Keratinocyte (primary cell): ENCODE measurements at regions not wholly inside any gene's neighbourhood (a gene's known extent, or its start where the extent isn't known, plus 50 kb on each side); places are given as distances from the start of the nearest gene placed in this dataset.

Source experiments
- DNase-seq: peaks from one replicate; pipeline ENCODE4 v3.0.0-alpha.2; 2011; ENCODE audit warnings: low read depth, missing footprints, low spot score
- FAIRE-seq: peaks from 2 replicates; lab custom pipeline; 2011; peaks lifted over from hg19 to GRCh38; lab: Jason Lieb, UNC
- H2AFZ ChIP-seq: 2 replicates; pipeline ENCODE4 v1.6.0; 2012; ENCODE audit warnings: low read length, control low read depth, inconsistent platforms; ENCODE audit not compliant: control insufficient read depth
- H3K27ac ChIP-seq: 2 replicates; pipeline ENCODE4 v1.5.1; 2011; ENCODE audit warnings: low read length; ENCODE audit not compliant: control insufficient read depth, insufficient read depth
- H3K27me3 ChIP-seq: 3 replicates; pipeline ENCODE4 v1.6.0; 2011; ENCODE audit warnings: low read length; ENCODE audit not compliant: control insufficient read depth, insufficient read depth; ENCODE audit errors: extremely low read depth
- H3K36me3 ChIP-seq, 2 experiments: 2 replicates in 1 of 2; 3 replicates in 1 of 2; pipeline ENCODE4 v1.5.1; 2011; ENCODE audit warnings: low read length in 2 of 2, mild to moderate bottlenecking in 1 of 2; ENCODE audit not compliant: control insufficient read depth in 2 of 2, insufficient read depth in 2 of 2; ENCODE audit errors: extremely low read depth in 1 of 2
- H3K4me1 ChIP-seq: 3 replicates; pipeline ENCODE4 v1.5.1; 2011; ENCODE audit warnings: low read length; ENCODE audit not compliant: control insufficient read depth, insufficient read depth; ENCODE audit errors: extremely low read depth
- H3K4me2 ChIP-seq: 3 replicates; pipeline ENCODE4 v1.6.0; 2011; ENCODE audit warnings: low read depth, low read length; ENCODE audit not compliant: control insufficient read depth, insufficient read depth; ENCODE audit errors: extremely low read depth
- H3K4me3 ChIP-seq, 3 experiments: fragments of 200-600 bp in 1 of 3; sonication (generic) in 1 of 3; 2 replicates in 2 of 3; 3 replicates in 1 of 3; pipeline ENCODE4 v1.5.1; 2011 to 2016; ENCODE audit warnings: low read length in 3 of 3, mild to moderate bottlenecking in 3 of 3, control low read depth in 2 of 3, inconsistent platforms in 1 of 3, low read depth in 1 of 3, mixed read lengths in 1 of 3, mixed run types in 1 of 3, moderate library complexity in 1 of 3; ENCODE audit not compliant: control insufficient read depth in 2 of 3, insufficient read depth in 2 of 3; ENCODE audit errors: extremely low read depth in 1 of 3
- H3K79me2 ChIP-seq: 2 replicates; pipeline ENCODE4 v1.6.0; 2012; ENCODE audit warnings: low read length; ENCODE audit not compliant: control insufficient read depth, insufficient read depth
- H3K9ac ChIP-seq: 3 replicates; pipeline ENCODE4 v1.6.0; 2011; ENCODE audit warnings: low read length; ENCODE audit not compliant: control insufficient read depth, insufficient read depth; ENCODE audit errors: extremely low read depth
- H3K9me1 ChIP-seq: 3 replicates; pipeline ENCODE4 v1.6.0; 2011; ENCODE audit warnings: low read length; ENCODE audit not compliant: control insufficient read depth, insufficient read depth; ENCODE audit errors: extremely low read depth
- H3K9me3 ChIP-seq: 2 replicates; pipeline ENCODE4 v1.5.1; 2012; ENCODE audit warnings: low read depth, low read length; ENCODE audit not compliant: control insufficient read depth
- H4K20me1 ChIP-seq: 3 replicates; pipeline ENCODE4 v1.6.0; 2011; ENCODE audit warnings: low read length; ENCODE audit not compliant: control insufficient read depth, insufficient read depth; ENCODE audit errors: extremely low read depth
- EZH2 ChIP-seq: IDR thresholded peaks from one replicate; pipeline ENCODE4 v1.6.1; 2012; ENCODE audit warnings: inconsistent platforms, mild to moderate bottlenecking, low read length, moderate library complexity
- dilution Hi-C: fragments of 300-500 bp; cut with MboI; formaldehyde crosslinking; loops from one replicate; pipeline ENCODE4 v1.7.0; 2020; ENCODE audit warnings: low sequenced_read_pairs; ENCODE audit not compliant: extremely low pct_ligation_motif_present
- TF ChIP-seq, protein P1 (sequence below), 3 experiments: IDR thresholded peaks in 1 of 3; conservative IDR thresholded peaks in 1 of 3; optimal IDR thresholded peaks in 1 of 3; 2 replicates in 2 of 3; 3 replicates in 1 of 3; pipeline versions ENCODE3 to v1.5.1; 2011; ENCODE audit warnings: low read length in 3 of 3, mild to moderate bottlenecking in 3 of 3, moderate library complexity in 2 of 3, control low read depth in 1 of 3, inconsistent platforms in 1 of 3; ENCODE audit not compliant: insufficient read depth in 2 of 3; ENCODE audit errors: extremely low read depth in 1 of 3

DNA sequence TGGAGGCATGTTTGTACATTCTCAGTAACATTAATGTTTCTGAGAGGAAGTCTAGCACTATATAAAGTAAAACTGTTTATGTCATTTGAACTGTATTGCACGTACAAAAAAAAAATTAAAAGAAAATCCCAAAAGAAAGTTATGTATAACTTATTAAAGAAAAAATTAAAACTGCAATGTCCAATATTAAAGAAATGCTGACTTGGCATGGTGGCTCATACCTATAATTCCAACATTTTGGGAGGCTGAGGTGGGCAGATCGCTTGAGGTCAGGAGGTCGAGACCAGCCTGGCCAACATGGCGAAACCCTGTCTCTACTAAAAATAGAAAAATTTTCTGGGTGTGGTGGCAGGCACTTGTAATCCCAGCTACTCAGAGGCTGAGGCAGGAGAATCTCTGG is 178.7 kb upstream of the VIPR2 start:
- no peaks in the 10 kb centered on the region for H3K9me1 ChIP-seq
- peaks cover 14% of the 10 kb centered on the region for H3K4me1 ChIP-seq
- no peaks in the 10 kb centered on the region for H4K20me1 ChIP-seq
- H3K4me2 ChIP-seq, result no peak overlapping the region
- dilution Hi-C loops, result no loop called here
- H2AFZ ChIP-seq, result no peak overlapping the region
- no peaks in the 10 kb centered on the region for H3K79me2 ChIP-seq
- no peaks in the 10 kb centered on the region for H3K27me3 ChIP-seq
- DNase-seq, result no peak
- H3K27ac ChIP-seq, result no peak overlapping the region
- H3K36me3 ChIP-seq, result no peaks in the 10 kb centered on the region
- no peak overlapping the region for H3K4me3 ChIP-seq
- no peaks in the 10 kb centered on the region for H3K9me3 ChIP-seq
- no peak for FAIRE-seq
- TF ChIP-seq EZH2, result no peak
- TF ChIP-seq, protein P1, sequence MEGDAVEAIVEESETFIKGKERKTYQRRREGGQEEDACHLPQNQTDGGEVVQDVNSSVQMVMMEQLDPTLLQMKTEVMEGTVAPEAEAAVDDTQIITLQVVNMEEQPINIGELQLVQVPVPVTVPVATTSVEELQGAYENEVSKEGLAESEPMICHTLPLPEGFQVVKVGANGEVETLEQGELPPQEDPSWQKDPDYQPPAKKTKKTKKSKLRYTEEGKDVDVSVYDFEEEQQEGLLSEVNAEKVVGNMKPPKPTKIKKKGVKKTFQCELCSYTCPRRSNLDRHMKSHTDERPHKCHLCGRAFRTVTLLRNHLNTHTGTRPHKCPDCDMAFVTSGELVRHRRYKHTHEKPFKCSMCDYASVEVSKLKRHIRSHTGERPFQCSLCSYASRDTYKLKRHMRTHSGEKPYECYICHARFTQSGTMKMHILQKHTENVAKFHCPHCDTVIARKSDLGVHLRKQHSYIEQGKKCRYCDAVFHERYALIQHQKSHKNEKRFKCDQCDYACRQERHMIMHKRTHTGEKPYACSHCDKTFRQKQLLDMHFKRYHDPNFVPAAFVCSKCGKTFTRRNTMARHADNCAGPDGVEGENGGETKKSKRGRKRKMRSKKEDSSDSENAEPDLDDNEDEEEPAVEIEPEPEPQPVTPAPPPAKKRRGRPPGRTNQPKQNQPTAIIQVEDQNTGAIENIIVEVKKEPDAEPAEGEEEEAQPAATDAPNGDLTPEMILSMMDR (optimal IDR thresholded peaks at IDR 0.05 in 1 of 3, IDR thresholded peaks at IDR 0.05 in 1 of 3, conservative IDR thresholded peaks at IDR 0.05 in 1 of 3; ENCODE audit: extremely low read depth in 1 of 3, insufficient read depth in 2 of 3, low read length in 3 of 3), result no peak
- no peak overlapping the region for H3K9ac ChIP-seq

DNA sequence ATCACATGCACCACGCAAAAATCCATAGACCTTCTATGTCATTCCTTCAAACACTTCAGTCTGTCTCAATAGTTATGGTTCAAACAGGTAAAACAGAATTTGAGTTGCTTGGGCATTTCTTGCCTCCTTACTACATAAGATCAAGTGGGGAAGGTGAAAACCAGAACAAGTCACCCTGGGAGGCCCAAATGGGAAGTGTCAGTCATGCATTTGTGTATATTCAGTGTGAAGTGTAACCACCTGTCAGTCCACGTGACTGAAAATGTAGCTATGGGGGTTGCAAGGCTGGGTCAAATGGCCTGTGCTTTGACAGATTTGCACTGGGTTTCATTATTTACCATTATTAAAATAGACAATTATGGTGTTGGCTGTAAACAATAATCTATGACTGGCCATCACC is 176.6 kb upstream of the VIPR2 start:
- TF ChIP-seq, protein P1 (optimal IDR thresholded peaks at IDR 0.05 in 1 of 3, IDR thresholded peaks at IDR 0.05 in 1 of 3, conservative IDR thresholded peaks at IDR 0.05 in 1 of 3; ENCODE audit: extremely low read depth in 1 of 3, insufficient read depth in 2 of 3, low read length in 3 of 3), result no peak
- no peak for TF ChIP-seq EZH2
- FAIRE-seq, result no peak
- Histone ChIP-seq H3K9me1 (no peaks in the 10 kb centered on the region), H3K27ac (no peak overlapping the region), H2AFZ (no peak overlapping the region), H3K4me2 (no peak overlapping the region), H3K9ac (no peak overlapping the region), H3K4me3 (no peak overlapping the region), H3K79me2 (no peaks in the 10 kb centered on the region), H3K36me3 (no peaks in the 10 kb centered on the region), H4K20me1 (no peaks in the 10 kb centered on the region), H3K27me3 (no peaks in the 10 kb centered on the region), H3K4me1 (peaks cover 14% of the 10 kb centered on the region), H3K9me3 (no peaks in the 10 kb centered on the region)
- dilution Hi-C loops, result no loop called here
- no peak for DNase-seq
